ENCODE measurements at regions not wholly inside any gene's neighbourhood (a gene's known extent, or its start where the extent isn't known, plus 50 kb on each side); places are given as distances from the start of the nearest gene placed in this dataset.

DNA sequence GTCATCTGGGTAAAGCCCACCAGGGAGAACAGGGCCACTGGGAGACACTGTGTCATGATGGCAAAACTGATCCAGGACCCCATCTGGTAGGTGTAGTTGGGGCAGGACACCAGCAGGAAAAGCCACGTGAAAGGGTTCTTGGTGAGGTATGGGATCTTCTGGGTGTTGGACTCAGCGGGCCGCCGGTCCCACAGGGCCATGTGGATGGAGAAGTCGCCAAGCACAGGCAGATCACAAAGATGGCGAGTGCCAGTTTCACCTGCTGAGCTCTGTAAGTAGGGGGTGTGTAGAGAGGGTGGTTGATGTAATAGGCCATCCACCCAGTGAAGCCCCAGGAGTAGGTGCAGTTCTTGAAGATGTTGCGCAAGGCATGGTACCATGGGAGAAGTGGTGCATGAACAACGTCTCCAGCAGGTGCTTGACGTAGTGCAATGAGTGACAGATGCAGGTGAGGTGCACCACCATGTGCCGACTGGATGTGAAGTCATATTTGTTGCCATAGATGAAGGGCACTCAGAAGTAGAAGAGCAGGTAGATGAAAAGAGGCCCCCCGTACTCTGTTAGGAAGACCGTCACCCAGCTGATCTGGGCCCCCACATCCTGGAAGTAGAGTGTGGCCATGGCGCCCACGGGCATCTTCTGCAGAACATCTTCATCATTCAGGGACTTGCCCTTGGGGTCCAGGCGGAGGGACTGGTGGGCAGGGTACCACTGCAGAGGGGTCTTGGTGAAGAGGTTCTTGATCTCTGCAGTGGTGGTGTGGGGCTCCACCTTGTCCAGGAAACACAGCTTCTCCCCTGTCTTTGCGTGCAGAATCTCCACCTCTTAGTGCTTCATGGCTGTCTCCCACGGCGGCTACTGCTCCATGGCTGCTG, 249.3 kb downstream of the ANKRD50 start:
- Histone ChIP-seq H3K36me3 (ENCODE audit: control insufficient read depth, insufficient read depth, low read length) (no peaks in the 10 kb centered on the region), H3K27ac (ENCODE audit: low read length) (no peak overlapping the region), H3K9me3 (ENCODE audit: control insufficient read depth, low read depth, low read length) (peaks cover 15% of the 10 kb centered on the region), H3K4me3 (ENCODE audit: low read length) (no peak overlapping the region), H3K4me1 (ENCODE audit: control insufficient read depth, insufficient read depth, low read length) (no peaks in the 10 kb centered on the region), H3K27me3 (ENCODE audit: control insufficient read depth, insufficient read depth, low read length) (no peaks in the 10 kb centered on the region)
- no peak for DNase-seq
- WGBS (ENCODE audit: insufficient coverage, low lambda C conversion rate) = no CpG with 5 or more reads among the region's 18 CpGs

DNA sequence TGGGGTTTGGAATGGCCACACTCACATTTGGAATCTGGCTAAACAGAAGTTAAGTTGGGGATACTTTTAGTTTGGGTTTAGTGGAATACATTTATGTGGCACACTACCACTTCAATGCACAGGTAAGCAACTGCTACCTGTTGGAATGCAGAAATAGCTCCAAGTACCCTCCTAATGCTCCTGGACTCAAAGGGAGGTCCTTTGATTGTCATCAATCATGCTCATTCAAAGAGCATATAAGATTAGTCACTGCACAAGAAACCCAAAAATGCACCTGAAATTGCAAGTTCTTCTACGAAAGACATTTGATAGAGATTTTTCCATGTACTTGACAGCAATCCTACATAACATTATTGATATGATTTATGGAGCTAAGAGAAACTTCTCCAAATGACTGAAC, 247.7 kb downstream of the ANKRD50 start:
- WGBS (ENCODE audit: insufficient coverage, low lambda C conversion rate) = 100% methylated on average over 1 of the region's 1 CpG

GRCh38 chr4:124468360-124468759, 244.2 kb downstream of the ANKRD50 start:
- 92% methylated on average over 2 of the region's 7 CpGs for WGBS (ENCODE audit: insufficient coverage, low lambda C conversion rate)
- Histone ChIP-seq H3K4me3 (ENCODE audit: low read length) (no peak overlapping the region), H3K27me3 (ENCODE audit: control insufficient read depth, insufficient read depth, low read length) (no peaks in the 10 kb centered on the region), H3K36me3 (ENCODE audit: control insufficient read depth, insufficient read depth, low read length) (no peaks in the 10 kb centered on the region), H3K9me3 (ENCODE audit: control insufficient read depth, low read depth, low read length) (peaks cover 10% of the 10 kb centered on the region), H3K27ac (ENCODE audit: low read length) (no peak overlapping the region), H3K4me1 (ENCODE audit: control insufficient read depth, insufficient read depth, low read length) (no peaks in the 10 kb centered on the region)
- no peak for DNase-seq

More for the DNA sequence above, 247.7 kb downstream of the ANKRD50 start:
- no peaks in the 10 kb centered on the region for H3K4me1 ChIP-seq (ENCODE audit: control insufficient read depth, insufficient read depth, low read length)
- H3K27me3 ChIP-seq (ENCODE audit: control insufficient read depth, insufficient read depth, low read length) = no peaks in the 10 kb centered on the region
- H3K36me3 ChIP-seq (ENCODE audit: control insufficient read depth, insufficient read depth, low read length) = no peaks in the 10 kb centered on the region
- H3K9me3 ChIP-seq (ENCODE audit: control insufficient read depth, low read depth, low read length) = peaks cover 15% of the 10 kb centered on the region
- no peak overlapping the region for H3K4me3 ChIP-seq (ENCODE audit: low read length)
- no peak overlapping the region for H3K27ac ChIP-seq (ENCODE audit: low read length)
- no peak for DNase-seq

- no peak for DNase-seq
- Histone ChIP-seq H3K9me3 (ENCODE audit: control insufficient read depth, low read depth, low read length) (peaks cover 7% of the 10 kb centered on the region), H3K4me1 (ENCODE audit: control insufficient read depth, insufficient read depth, low read length) (no peaks in the 10 kb centered on the region), H3K27me3 (ENCODE audit: control insufficient read depth, insufficient read depth, low read length) (no peaks in the 10 kb centered on the region), H3K4me3 (ENCODE audit: low read length) (no peak overlapping the region), H3K27ac (ENCODE audit: low read length) (no peak overlapping the region), H3K36me3 (ENCODE audit: control insufficient read depth, insufficient read depth, low read length) (no peaks in the 10 kb centered on the region)
Observed at GRCh38 chr4:124469981-124470380, 242.6 kb downstream of the ANKRD50 start.

- WGBS (ENCODE audit: insufficient coverage, low lambda C conversion rate) = no CpG with 5 or more reads among the region's 1 CpG
- no peaks in the 10 kb centered on the region for H3K9me3 ChIP-seq (ENCODE audit: control insufficient read depth, low read depth, low read length)
- DNase-seq = no peak
- no peaks in the 10 kb centered on the region for H3K4me1 ChIP-seq (ENCODE audit: control insufficient read depth, insufficient read depth, low read length)
- H3K4me3 ChIP-seq (ENCODE audit: low read length) = no peak overlapping the region
- H3K27me3 ChIP-seq (ENCODE audit: control insufficient read depth, insufficient read depth, low read length) = no peaks in the 10 kb centered on the region
- no peaks in the 10 kb centered on the region for H3K36me3 ChIP-seq (ENCODE audit: control insufficient read depth, insufficient read depth, low read length)
- no peak overlapping the region for H3K27ac ChIP-seq (ENCODE audit: low read length)
Observed at GRCh38 chr4:124478470-124478869, 234.1 kb downstream of the ANKRD50 start.

DNA sequence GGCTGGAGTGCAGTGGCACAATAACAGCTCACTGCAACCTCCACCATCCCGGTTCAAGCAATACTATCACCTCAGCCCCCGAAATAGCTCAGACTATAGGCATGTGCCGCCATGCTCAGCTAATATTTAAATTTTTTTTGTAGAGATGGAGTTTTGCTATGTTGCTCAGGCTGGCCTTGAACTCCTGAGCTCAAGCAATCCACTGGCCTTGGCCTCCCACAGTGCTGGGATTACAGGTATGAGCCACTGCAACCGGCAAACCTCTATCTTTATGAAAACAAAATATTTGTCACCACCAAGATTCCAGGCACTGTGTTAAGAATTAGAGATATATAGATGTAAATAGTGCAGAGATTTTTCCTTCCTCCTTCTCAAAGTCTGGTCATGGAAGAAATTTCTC, 232.5 kb downstream of the ANKRD50 start:
- H3K9me3 ChIP-seq (ENCODE audit: control insufficient read depth, low read depth, low read length) = no peaks in the 10 kb centered on the region
- H3K27me3 ChIP-seq (ENCODE audit: control insufficient read depth, insufficient read depth, low read length) = no peaks in the 10 kb centered on the region
- H3K36me3 ChIP-seq (ENCODE audit: control insufficient read depth, insufficient read depth, low read length) = no peaks in the 10 kb centered on the region
- H3K4me3 ChIP-seq (ENCODE audit: low read length) = no peak overlapping the region
- no CpG with 5 or more reads among the region's 4 CpGs for WGBS (ENCODE audit: insufficient coverage, low lambda C conversion rate)
- DNase-seq = no peak
- no peak overlapping the region for H3K27ac ChIP-seq (ENCODE audit: low read length)
- no peaks in the 10 kb centered on the region for H3K4me1 ChIP-seq (ENCODE audit: control insufficient read depth, insufficient read depth, low read length)

GRCh38 chr4:124481123-124481522, 231.4 kb downstream of the ANKRD50 start:
- H3K9me3 ChIP-seq (ENCODE audit: control insufficient read depth, low read depth, low read length) = no peaks in the 10 kb centered on the region
- no peaks in the 10 kb centered on the region for H3K27me3 ChIP-seq (ENCODE audit: control insufficient read depth, insufficient read depth, low read length)
- no peaks in the 10 kb centered on the region for H3K36me3 ChIP-seq (ENCODE audit: control insufficient read depth, insufficient read depth, low read length)
- WGBS (ENCODE audit: insufficient coverage, low lambda C conversion rate) = no CpG with 5 or more reads among the region's 3 CpGs
- H3K27ac ChIP-seq (ENCODE audit: low read length) = no peak overlapping the region
- no peak overlapping the region for H3K4me3 ChIP-seq (ENCODE audit: low read length)
- no peak for DNase-seq
- H3K4me1 ChIP-seq (ENCODE audit: control insufficient read depth, insufficient read depth, low read length) = no peaks in the 10 kb centered on the region

- Histone ChIP-seq H3K27me3 (ENCODE audit: control insufficient read depth, insufficient read depth, low read length) (no peaks in the 10 kb centered on the region), H3K4me3 (ENCODE audit: low read length) (no peak overlapping the region), H3K36me3 (ENCODE audit: control insufficient read depth, insufficient read depth, low read length) (no peaks in the 10 kb centered on the region), H3K27ac (ENCODE audit: low read length) (no peak overlapping the region), H3K9me3 (ENCODE audit: control insufficient read depth, low read depth, low read length) (no peaks in the 10 kb centered on the region), H3K4me1 (ENCODE audit: control insufficient read depth, insufficient read depth, low read length) (no peaks in the 10 kb centered on the region)
- peak in 1 of 2 donors; percentile 30 for DNase-seq
- WGBS (ENCODE audit: insufficient coverage, low lambda C conversion rate) = 0% methylated on average over 3 of the region's 6 CpGs
Observed at GRCh38 chr4:124483048-124483906, 229.3 kb downstream of the ANKRD50 start.

DNA sequence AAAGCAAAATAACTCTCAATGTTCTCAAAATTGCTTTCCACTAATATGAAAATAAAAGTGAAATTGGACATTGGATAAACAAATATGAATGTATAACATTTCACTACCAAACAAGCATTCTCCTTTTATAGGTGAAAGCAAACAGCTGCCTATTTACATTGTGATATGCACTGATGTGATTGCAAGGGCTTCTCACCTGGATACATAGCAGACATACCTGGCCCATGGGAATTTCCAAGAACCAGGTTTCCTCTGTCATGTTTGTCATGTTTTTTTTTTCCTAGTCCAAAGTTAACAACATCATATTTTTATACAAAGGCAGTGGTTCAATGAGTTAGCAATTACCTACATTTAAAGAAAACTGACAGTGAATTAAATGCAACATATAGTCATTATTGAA, 228.5 kb downstream of the ANKRD50 start:
- DNase-seq = no peak
- H3K4me1 ChIP-seq (ENCODE audit: control insufficient read depth, insufficient read depth, low read length) = no peaks in the 10 kb centered on the region
- H3K36me3 ChIP-seq (ENCODE audit: control insufficient read depth, insufficient read depth, low read length) = no peaks in the 10 kb centered on the region
- H3K4me3 ChIP-seq (ENCODE audit: low read length) = no peak overlapping the region
- H3K27ac ChIP-seq (ENCODE audit: low read length) = no peak overlapping the region
- H3K9me3 ChIP-seq (ENCODE audit: control insufficient read depth, low read depth, low read length) = no peaks in the 10 kb centered on the region
- no peaks in the 10 kb centered on the region for H3K27me3 ChIP-seq (ENCODE audit: control insufficient read depth, insufficient read depth, low read length)

GRCh38 chr4:124484940-124485339, 227.6 kb downstream of the ANKRD50 start:
- Histone ChIP-seq H3K4me3 (ENCODE audit: low read length) (no peak overlapping the region), H3K36me3 (ENCODE audit: control insufficient read depth, insufficient read depth, low read length) (no peaks in the 10 kb centered on the region), H3K4me1 (ENCODE audit: control insufficient read depth, insufficient read depth, low read length) (no peaks in the 10 kb centered on the region), H3K9me3 (ENCODE audit: control insufficient read depth, low read depth, low read length) (no peaks in the 10 kb centered on the region), H3K27ac (ENCODE audit: low read length) (no peak overlapping the region), H3K27me3 (ENCODE audit: control insufficient read depth, insufficient read depth, low read length) (no peaks in the 10 kb centered on the region)
- DNase-seq = no peak
- WGBS (ENCODE audit: insufficient coverage, low lambda C conversion rate) = 96% methylated on average over 2 of the region's 2 CpGs

Measured in large intestine (tissue), 3 donors.